Activated B cell treated with CpG ODN at 0.5 μM for 24 hours (primary cell): ENCODE measurements at regions not wholly inside any gene's neighbourhood (a gene's known extent, or its start where the extent isn't known, plus 50 kb on each side); places are given as distances from the start of the nearest gene placed in this dataset.

ENCODE experiments used
- ATAC-seq: fragments of 200-7000 bp; cut with Tn5 transposase; one replicate; pipeline ENCODE4 v1.10.0; 2021; ENCODE audit warnings: low read depth, mild to moderate bottlenecking, moderate library complexity
- CTCF ChIA-PET: fragments of 350-600 bp; sonication (Branson Sonifier 250); formaldehyde crosslinking; loops from one replicate; lab custom pipeline; 2021; ENCODE audit warnings: antibody characterized with exemption; lab: Charles Lee
- POLR2A ChIA-PET: fragments of 350-600 bp; sonication (Branson Sonifier 250); formaldehyde crosslinking; loops from one replicate; lab custom pipeline; 2021; ENCODE audit warnings: antibody characterized with exemption; lab: Charles Lee
- DNase-seq: peaks from one replicate; pipeline ENCODE4 v3.0.0; 2022
- H3K27ac Mint-ChIP-seq: one replicate; pipeline ENCODE4 v1.8.0; 2020; ENCODE audit warnings: mixed read lengths
- H3K27me3 Mint-ChIP-seq: one replicate; pipeline ENCODE4 v1.8.0; 2021; ENCODE audit warnings: mixed read lengths
- H3K36me3 Mint-ChIP-seq: one replicate; pipeline ENCODE4 v1.8.0; 2021; ENCODE audit warnings: low read depth, mixed read lengths
- H3K4me1 Mint-ChIP-seq: one replicate; pipeline ENCODE4 v1.8.0; 2021; ENCODE audit warnings: mixed read lengths
- H3K4me3 Mint-ChIP-seq: one replicate; pipeline ENCODE4 v1.8.0; 2020; ENCODE audit warnings: mild to moderate bottlenecking, mixed read lengths
- H3K9me3 Mint-ChIP-seq: one replicate; pipeline ENCODE4 v1.8.0; 2020; ENCODE audit warnings: mixed read lengths
- intact Hi-C: fragments of 100-400 bp; cut with micrococcal nuclease; formaldehyde crosslinking; loops from one replicate; pipeline ENCODE4 v1.15.1; 2024
- TF ChIP-seq, protein P1 (sequence below): fragments of 200-600 bp; IDR thresholded peaks from one replicate; pipeline ENCODE4 v1.8.0; 2022; ENCODE audit warnings: antibody characterized with exemption, mild to moderate bottlenecking

DNA sequence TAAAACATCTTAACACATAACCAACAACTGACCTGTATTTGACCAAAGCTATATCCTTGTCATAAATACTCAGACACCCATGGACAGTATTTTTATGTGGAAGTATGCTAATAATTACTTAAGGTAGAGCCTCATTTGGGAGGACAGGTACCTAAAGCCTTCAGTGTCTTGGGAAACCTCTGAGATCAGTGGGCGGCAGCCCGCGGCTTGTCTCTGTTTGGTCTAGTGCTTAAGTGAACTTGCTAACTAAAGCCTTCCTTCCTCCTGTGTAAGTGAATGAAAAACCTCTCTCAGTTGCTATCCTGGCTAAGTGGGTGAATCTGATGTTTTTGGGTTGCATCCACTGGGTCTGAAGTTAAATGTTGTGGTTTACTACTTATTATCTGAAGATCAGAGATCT lies 144.5 kb upstream of the AGR3 start:
- POLR2A ChIA-PET = no interaction called here
- H3K27ac Mint-ChIP-seq = no peak overlapping the region
- intact Hi-C loops = no loop called here
- no peak overlapping the region for H3K4me3 Mint-ChIP-seq
- no peak for DNase-seq
- CTCF ChIA-PET = no interaction called here
- H3K9me3 Mint-ChIP-seq = no peaks in the 10 kb centered on the region
- no peak for ATAC-seq
- peaks cover 7% of the 10 kb centered on the region for H3K4me1 Mint-ChIP-seq
- no peaks in the 10 kb centered on the region for H3K36me3 Mint-ChIP-seq
- H3K27me3 Mint-ChIP-seq = no peaks in the 10 kb centered on the region
- TF ChIP-seq, protein P1, sequence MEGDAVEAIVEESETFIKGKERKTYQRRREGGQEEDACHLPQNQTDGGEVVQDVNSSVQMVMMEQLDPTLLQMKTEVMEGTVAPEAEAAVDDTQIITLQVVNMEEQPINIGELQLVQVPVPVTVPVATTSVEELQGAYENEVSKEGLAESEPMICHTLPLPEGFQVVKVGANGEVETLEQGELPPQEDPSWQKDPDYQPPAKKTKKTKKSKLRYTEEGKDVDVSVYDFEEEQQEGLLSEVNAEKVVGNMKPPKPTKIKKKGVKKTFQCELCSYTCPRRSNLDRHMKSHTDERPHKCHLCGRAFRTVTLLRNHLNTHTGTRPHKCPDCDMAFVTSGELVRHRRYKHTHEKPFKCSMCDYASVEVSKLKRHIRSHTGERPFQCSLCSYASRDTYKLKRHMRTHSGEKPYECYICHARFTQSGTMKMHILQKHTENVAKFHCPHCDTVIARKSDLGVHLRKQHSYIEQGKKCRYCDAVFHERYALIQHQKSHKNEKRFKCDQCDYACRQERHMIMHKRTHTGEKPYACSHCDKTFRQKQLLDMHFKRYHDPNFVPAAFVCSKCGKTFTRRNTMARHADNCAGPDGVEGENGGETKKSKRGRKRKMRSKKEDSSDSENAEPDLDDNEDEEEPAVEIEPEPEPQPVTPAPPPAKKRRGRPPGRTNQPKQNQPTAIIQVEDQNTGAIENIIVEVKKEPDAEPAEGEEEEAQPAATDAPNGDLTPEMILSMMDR = no peak

DNA sequence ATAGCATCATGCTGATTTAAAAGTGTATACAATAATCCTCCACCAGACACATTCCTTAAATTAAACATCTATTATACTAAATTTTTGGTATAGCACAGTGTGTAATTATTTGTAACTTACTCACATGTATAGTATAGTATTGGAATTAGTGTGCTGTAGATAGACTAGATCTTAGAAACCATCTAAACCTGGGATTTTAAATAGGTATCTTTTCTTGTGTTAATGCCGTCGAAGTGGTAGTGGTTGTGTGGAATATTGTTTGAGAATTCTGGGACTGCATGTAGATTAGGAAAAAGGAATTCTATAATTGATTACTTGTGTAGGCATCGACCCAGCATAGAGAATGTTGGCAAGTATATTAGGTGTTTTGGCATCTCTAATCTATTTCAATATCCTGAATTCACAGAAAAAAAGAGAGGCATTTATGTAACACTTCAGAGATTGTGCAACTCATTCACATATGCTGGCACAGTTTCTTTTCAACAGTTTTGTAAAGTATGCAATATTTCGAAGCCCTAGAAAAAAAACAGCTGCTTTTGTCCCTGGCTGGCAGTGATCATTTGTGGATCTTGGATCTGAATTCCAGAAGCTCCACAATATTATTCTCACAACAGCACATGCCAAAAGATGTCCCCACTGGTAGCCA lies 145.5 kb upstream of the AGR3 start:
- TF ChIP-seq, protein P1 = no peak
- ChIA-PET CTCF (no interaction called here), POLR2A (no interaction called here)
- peaks cover 7% of the 10 kb centered on the region for H3K4me1 Mint-ChIP-seq
- intact Hi-C loops = no loop called here
- no peaks in the 10 kb centered on the region for H3K27me3 Mint-ChIP-seq
- DNase-seq = no peak
- H3K27ac Mint-ChIP-seq = no peak overlapping the region
- H3K9me3 Mint-ChIP-seq = no peaks in the 10 kb centered on the region
- ATAC-seq = no peak
- no peaks in the 10 kb centered on the region for H3K36me3 Mint-ChIP-seq
- H3K4me3 Mint-ChIP-seq = no peak overlapping the region

DNA sequence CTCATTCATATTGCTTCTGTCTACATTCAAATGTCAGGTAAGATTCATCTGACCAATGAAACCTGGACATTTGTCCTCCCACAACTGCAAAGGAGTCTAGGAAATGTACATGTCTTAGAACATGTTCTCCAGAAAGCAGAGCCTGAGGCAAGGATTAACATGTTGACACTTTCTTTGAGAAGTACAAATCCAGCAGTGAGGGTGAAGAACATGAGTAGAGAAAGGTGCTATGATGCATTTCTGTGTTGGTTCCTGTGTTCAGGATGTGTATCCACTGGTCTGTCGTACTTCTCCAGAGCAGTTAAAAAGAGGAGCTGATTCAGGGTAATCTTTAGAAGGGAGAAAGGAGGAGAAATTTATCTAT lies 146.0 kb upstream of the AGR3 start:
- ChIA-PET POLR2A (no interaction called here), CTCF (no interaction called here)
- Mint-ChIP-seq H3K36me3 (no peaks in the 10 kb centered on the region), H3K27me3 (no peaks in the 10 kb centered on the region), H3K4me1 (peaks cover 7% of the 10 kb centered on the region), H3K9me3 (no peaks in the 10 kb centered on the region), H3K27ac (no peak overlapping the region), H3K4me3 (no peak overlapping the region)
- intact Hi-C loops = no loop called here
- ATAC-seq (no peak), DNase-seq (no peak)
- TF ChIP-seq, protein P1 = no peak

DNA sequence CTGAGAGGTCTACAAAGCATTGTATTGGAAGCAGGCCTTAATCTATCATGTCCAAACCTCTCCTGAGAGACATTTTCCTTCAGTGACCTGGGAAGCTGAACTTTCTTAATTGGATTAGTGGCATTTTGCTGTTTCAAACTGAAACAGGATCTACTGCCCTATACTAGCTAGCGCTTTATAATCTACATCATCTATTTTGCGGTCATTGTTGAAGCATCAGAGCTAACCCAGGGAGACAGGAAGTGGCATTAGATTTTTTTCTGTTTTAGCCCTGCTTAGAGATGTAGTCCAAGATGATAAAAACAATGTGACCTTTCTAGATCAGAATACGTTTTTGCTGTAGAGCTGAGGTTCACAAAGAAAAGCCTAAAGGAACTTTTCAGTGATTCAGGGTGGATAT lies 147.4 kb upstream of the AGR3 start:
- Mint-ChIP-seq H3K4me1 (peaks cover 7% of the 10 kb centered on the region), H3K36me3 (no peaks in the 10 kb centered on the region), H3K27ac (no peak overlapping the region), H3K27me3 (no peaks in the 10 kb centered on the region), H3K4me3 (no peak overlapping the region), H3K9me3 (no peaks in the 10 kb centered on the region)
- ATAC-seq = no peak
- DNase-seq = no peak
- CTCF ChIA-PET = no interaction called here
- POLR2A ChIA-PET = interaction anchor here (0.6 kb wide), 1 partner anchor 1271 kb away, joined by 3 read pairs; no protein-coding TSS in a partner anchor
- intact Hi-C loops = no loop called here
- TF ChIP-seq, protein P1 = no peak

DNA sequence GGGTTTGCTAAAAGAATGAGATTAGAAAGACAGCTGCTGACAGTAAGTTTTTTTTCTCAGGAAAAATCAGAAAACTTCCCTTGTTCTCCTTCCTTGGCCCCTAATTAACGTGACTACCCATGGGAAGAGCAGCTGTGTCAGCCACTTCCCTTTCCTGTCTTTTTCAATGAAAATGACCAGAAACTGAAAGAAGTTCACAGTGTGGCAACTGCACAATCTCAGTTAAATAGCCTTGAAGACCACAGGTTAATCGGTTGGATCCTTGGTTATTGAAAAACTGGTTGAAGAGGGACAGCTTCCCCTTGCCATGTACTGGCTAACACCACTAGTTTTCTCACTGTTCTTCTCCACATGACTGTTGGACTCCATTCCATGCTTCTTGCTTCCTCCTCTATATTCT lies 148.8 kb upstream of the AGR3 start:
- peaks cover 7% of the 10 kb centered on the region for H3K4me1 Mint-ChIP-seq
- ChIA-PET CTCF (no interaction called here), POLR2A (no interaction called here)
- H3K36me3 Mint-ChIP-seq = no peaks in the 10 kb centered on the region
- intact Hi-C loops = no loop called here
- H3K4me3 Mint-ChIP-seq = no peak overlapping the region
- ATAC-seq (no peak), DNase-seq (no peak)
- H3K27ac Mint-ChIP-seq = no peak overlapping the region
- TF ChIP-seq, protein P1 = no peak
- no peaks in the 10 kb centered on the region for H3K27me3 Mint-ChIP-seq
- no peaks in the 10 kb centered on the region for H3K9me3 Mint-ChIP-seq
